GM12864 (cell line): ENCODE measurements at regions not wholly inside any gene's neighbourhood (a gene's known extent, or its start where the extent isn't known, plus 50 kb on each side); places are given as distances from the start of the nearest gene placed in this dataset.
"Not testable (repeated sequence)": the region's sequence is repeated elsewhere in the genome, so short reads cannot be mapped to it uniquely, and the experiment has no call there.

Source experiments
- DNase-seq: peaks from one replicate; pipeline ENCODE4 v3.0.0-alpha.2; 2011; ENCODE audit warnings: low read depth
- H3K4me3 ChIP-seq: 2 replicates; pipeline ENCODE4 v1.5.1; 2011; ENCODE audit warnings: mild to moderate bottlenecking, low read depth, low read length, control low read depth
- CTCF ChIP-seq: IDR thresholded peaks from 2 replicates; pipeline ENCODE4 v1.5.1; 2011; ENCODE audit warnings: low read depth, mild to moderate bottlenecking, moderate library complexity, low read length, control low read depth, inconsistent platforms; ENCODE audit errors: missing control alignments

- no peak for DNase-seq
- TF ChIP-seq CTCF, result no peak
- no peak overlapping the region for H3K4me3 ChIP-seq
Observed at GRCh38 chr6:137581019-137581707, 87.0 kb upstream of the OLIG3 start.

GRCh38 chr6:137583519-137583918, 89.3 kb upstream of the OLIG3 start:
- not testable (repeated sequence) for H3K4me3 ChIP-seq, DNase-seq

GRCh38 chr6:137588472-137588871, 94.3 kb upstream of the OLIG3 start:
- no peak for DNase-seq
- peak; percentile 31 for TF ChIP-seq CTCF
- no peak overlapping the region for H3K4me3 ChIP-seq

- TF ChIP-seq CTCF, result peak; percentile 95
- H3K4me3 ChIP-seq, result no peak overlapping the region
- peak; percentile 84 for DNase-seq
Observed at GRCh38 chr6:137589067-137589848, 95.1 kb upstream of the OLIG3 start.

- DNase-seq, result no peak
- H3K4me3 ChIP-seq, result no peak overlapping the region
- no peak for TF ChIP-seq CTCF
Observed at GRCh38 chr6:137590684-137591083, 96.5 kb upstream of the OLIG3 start.

GRCh38 chr6:137601471-137601870, 107.3 kb upstream of the OLIG3 start:
- TF ChIP-seq CTCF, result no peak
- no peak for DNase-seq
- no peak overlapping the region for H3K4me3 ChIP-seq

- no peak for DNase-seq
- no peak for TF ChIP-seq CTCF
- H3K4me3 ChIP-seq, result no peak overlapping the region
Observed at GRCh38 chr6:137602313-137603197, 108.4 kb upstream of the OLIG3 start.
